Fibroblast of lung (primary cell): ENCODE measurements at regions not wholly inside any gene's neighbourhood (a gene's known extent, or its start where the extent isn't known, plus 50 kb on each side); places are given as distances from the start of the nearest gene placed in this dataset.

Experiments
- EZH2 ChIP-seq: IDR thresholded peaks from 2 replicates; pipeline ENCODE4 v1.5.1; 2012; ENCODE audit warnings: low read length, control low read depth, mild to moderate bottlenecking; ENCODE audit errors: missing control alignments
- TF ChIP-seq, protein P1 (sequence below), 2 donors: IDR thresholded peaks in 1 of 2; conservative IDR thresholded peaks in 1 of 2; 1 replicate in 1 of 2; 2 replicates in 1 of 2; pipeline ENCODE4 v1.5.1; 2011 to 2012; ENCODE audit warnings: low read length in 2 of 2, control low read depth in 1 of 2, inconsistent platforms in 1 of 2, low read depth in 1 of 2, mild to moderate bottlenecking in 1 of 2

GRCh38 chr12:81953541-81953940 is 194.4 kb upstream of the PPFIA2 start:
- TF ChIP-seq, protein P1, sequence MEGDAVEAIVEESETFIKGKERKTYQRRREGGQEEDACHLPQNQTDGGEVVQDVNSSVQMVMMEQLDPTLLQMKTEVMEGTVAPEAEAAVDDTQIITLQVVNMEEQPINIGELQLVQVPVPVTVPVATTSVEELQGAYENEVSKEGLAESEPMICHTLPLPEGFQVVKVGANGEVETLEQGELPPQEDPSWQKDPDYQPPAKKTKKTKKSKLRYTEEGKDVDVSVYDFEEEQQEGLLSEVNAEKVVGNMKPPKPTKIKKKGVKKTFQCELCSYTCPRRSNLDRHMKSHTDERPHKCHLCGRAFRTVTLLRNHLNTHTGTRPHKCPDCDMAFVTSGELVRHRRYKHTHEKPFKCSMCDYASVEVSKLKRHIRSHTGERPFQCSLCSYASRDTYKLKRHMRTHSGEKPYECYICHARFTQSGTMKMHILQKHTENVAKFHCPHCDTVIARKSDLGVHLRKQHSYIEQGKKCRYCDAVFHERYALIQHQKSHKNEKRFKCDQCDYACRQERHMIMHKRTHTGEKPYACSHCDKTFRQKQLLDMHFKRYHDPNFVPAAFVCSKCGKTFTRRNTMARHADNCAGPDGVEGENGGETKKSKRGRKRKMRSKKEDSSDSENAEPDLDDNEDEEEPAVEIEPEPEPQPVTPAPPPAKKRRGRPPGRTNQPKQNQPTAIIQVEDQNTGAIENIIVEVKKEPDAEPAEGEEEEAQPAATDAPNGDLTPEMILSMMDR (conservative IDR thresholded peaks at IDR 0.05 in 1 of 2, IDR thresholded peaks at IDR 0.05 in 1 of 2; ENCODE audit: low read depth in 1 of 2, low read length in 2 of 2), result no peak
- no peak for TF ChIP-seq EZH2
